ENCODE measurements at regions not wholly inside any gene's neighbourhood (a gene's known extent, or its start where the extent isn't known, plus 50 kb on each side); places are given as distances from the start of the nearest gene placed in this dataset.
"Not testable (repeated sequence)": the region's sequence is repeated elsewhere in the genome, so short reads cannot be mapped to it uniquely, and the experiment has no call there.

DNA sequence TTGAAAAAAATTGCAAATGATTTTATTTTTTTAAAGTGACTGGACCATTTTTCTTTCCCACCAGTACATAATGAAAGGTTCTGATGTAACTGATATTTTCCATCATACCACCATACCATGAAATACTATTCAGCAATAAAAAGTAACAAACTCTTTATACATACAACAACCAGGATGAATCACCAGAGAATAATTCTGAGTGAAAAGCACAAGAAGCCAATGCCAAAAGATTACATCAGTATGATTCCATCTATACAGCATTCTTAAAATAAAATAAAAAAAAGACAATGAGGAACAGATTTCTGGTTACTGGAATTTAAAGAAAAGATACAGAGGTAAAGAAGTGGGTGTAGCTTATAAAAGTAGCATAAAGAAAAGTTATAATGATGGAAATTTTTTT is 423.7 kb upstream of the ST8SIA4 start:
- DNase-seq: no peak

GRCh38 chr5:101316401-101316800 is 413.3 kb upstream of the ST8SIA4 start:
- not testable (repeated sequence) for DNase-seq

DNA sequence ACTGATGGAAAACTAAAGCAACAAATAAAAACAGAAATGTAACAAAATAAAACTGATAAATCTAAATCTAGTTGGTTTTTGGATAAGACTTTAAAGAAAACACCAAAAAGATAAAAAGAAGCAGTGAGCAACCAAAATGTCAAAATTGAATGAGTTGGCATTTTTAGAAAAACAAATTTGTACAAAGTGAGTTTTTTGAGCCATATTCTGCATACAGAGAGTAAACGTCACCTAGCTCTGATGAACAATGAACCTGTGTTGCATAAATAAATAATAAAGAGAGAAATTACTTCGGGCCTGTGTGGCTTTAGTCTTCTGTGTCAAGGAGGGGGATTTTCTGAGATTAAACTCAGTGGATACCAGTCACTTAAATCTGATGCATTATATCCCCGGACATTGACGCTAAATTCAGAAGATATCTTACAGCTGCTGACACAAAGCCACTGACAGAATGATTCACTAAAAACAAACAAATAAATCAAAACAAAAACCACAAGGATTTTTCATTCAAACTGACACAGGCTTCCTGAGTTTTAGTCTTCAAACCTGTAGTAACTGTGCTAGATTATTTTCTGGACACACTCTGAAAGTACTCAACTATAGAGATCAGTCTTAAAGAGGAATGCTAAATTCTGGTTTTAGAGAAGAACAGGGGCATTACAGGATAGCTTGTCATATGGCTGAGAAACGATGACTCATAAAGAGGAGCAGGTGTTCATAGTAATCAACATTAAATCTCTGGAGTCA is 403.5 kb upstream of the ST8SIA4 start:
- no peak for DNase-seq

GRCh38 chr5:101296477-101296876 is 393.4 kb upstream of the ST8SIA4 start:
- DNase-seq: no peak

GRCh38 chr5:101292199-101292598 is 389.1 kb upstream of the ST8SIA4 start:
- DNase-seq: no peak

- not testable (repeated sequence) for DNase-seq
Observed at GRCh38 chr5:101290761-101291160, 387.7 kb upstream of the ST8SIA4 start.

DNA sequence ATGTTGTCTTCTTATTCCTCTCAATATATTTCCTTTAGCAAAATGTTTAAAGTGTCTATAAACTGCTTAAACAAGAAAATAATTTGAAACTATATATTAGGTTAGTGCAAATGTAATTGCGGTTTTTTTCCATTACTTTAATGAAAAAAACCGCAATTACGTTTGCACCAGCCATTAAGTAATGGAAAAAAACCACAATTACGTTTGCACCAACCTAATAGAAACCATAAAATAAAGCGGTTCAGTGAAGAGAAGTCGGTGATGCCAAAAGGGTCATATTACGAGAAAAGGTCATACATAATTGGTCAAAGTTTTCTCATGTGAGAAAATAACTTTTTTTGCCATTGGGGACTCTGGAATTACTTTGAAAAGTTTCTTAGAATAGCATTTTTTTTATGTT is 385.6 kb upstream of the ST8SIA4 start:
- no peak for DNase-seq

GRCh38 chr5:101284736-101285375 is 381.8 kb upstream of the ST8SIA4 start:
- DNase-seq: no peak

GRCh38 chr5:101283938-101284337 is 380.9 kb upstream of the ST8SIA4 start:
- DNase-seq: not testable (repeated sequence)

GRCh38 chr5:101278917-101279316 is 375.8 kb upstream of the ST8SIA4 start:
- DNase-seq: no peak

DNA sequence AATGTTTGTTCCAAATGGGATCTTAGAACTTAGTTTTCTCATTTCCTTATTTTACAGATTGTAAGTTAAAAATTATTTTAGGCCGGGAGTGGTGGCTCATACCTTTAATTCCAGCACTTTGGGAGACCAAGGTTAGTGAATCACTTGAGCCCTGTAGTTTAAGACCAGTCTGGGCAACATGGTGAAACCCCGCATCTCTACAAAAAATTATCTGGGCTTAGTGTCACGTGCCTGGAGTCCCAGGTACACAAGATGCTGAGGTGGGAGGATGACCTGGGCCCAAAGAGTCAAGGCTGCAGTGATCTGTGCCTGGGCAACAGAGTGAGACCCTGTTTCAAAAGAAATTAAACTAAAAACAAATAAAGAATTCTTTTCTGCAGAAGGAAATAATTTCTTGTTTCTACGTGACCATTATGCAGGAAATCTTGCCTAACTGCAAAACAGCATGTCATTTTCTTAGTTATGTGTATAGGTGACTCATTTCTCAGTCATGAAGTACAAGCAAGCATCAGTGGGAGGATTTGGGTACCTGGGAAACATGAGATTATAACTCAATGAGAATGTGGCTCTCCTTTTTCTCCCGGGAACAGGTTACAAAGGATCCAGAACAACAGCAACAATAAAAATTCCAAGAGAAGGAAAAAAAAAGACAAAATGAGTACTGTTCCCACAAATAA is 375.1 kb upstream of the ST8SIA4 start:
- no peak for DNase-seq

DNA sequence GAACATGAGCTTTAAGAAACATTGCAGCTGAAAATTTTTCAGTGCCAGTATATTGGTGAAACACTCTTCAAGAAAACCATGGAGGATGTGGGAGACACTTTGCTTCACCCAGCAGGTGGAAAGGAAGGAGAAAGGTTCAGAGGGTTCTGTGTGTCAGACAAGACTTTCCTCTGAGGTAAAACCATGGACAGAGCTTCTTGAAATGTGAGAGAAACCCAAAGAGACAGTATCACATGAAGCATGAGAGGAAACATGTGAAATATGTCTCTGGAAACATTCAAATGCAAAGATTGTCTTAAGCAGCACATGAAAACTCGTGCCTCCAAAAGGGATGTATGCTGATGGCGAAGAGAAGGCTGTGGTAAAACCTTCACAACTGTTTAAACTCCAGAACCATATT is 368.9 kb upstream of the ST8SIA4 start:
- no peak for DNase-seq

GRCh38 chr5:101271416-101271815 is 368.3 kb upstream of the ST8SIA4 start:
- no peak for DNase-seq

DNA sequence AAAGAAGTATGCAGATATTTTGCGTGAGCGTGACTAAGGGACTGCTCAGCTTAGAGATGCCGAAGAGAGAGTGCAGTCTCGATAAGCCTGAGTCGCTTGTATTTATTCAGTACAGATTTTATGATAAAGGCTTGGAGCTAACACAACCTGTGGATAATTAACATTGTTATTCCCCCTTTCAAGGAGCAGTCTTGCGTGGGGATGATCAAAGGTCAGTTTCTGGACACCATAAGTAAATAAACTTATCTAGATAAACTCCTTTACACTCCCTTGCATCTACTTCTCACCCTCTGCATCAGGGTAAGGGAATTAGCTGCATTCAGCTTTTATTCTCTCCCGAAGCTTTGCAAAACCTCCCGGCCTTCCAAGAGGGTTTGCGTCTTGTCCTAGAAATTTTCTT is 357.8 kb upstream of the ST8SIA4 start:
- DNase-seq: no peak

DNA sequence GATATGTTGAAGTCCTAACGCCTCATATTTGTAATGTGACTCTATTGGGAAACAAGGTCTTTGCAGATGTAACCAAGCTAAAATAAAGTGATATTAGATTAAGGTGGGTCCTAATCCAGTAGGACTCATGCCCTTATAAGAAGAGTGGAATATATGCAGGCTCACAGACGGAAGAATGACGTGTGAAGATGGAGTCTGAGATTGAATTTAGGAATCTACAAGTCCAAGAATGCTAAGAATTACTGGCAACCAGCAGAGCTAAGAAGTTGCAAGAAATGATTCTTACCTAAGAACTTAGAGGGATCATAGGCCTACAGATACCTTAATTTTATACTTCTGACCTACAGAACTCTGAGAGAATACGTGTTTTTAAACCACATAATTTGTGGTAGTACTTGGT is 350.0 kb upstream of the ST8SIA4 start:
- no peak for DNase-seq

GRCh38 chr5:101244621-101245020 is 341.5 kb upstream of the ST8SIA4 start:
- no peak for DNase-seq

GRCh38 chr5:101212942-101213514 is 309.9 kb upstream of the ST8SIA4 start:
- no peak for DNase-seq

DNA sequence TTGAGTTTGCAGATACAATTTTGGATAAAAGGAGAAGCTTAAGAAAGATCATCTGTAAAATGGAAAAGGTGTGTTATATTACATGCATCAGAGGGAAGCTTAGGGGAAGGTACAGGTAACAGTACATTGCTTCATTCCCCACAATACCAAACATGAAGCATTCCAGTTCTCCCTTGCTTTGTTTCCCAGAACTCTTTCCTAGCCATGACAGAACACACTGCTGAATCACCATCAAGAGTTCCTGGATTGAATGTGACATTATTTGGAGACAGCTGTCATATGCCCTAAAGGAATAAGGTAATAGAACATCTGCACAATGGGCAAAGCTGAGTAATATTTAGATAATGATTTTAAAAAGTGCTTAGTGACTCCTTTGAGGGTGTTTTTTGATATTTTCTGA is 303.5 kb upstream of the ST8SIA4 start:
- DNase-seq: no peak

GRCh38 chr5:101205065-101205464 is 302.0 kb upstream of the ST8SIA4 start:
- not testable (repeated sequence) for DNase-seq

GRCh38 chr5:101180365-101180764 is 277.3 kb upstream of the ST8SIA4 start:
- not testable (repeated sequence) for DNase-seq

DNA sequence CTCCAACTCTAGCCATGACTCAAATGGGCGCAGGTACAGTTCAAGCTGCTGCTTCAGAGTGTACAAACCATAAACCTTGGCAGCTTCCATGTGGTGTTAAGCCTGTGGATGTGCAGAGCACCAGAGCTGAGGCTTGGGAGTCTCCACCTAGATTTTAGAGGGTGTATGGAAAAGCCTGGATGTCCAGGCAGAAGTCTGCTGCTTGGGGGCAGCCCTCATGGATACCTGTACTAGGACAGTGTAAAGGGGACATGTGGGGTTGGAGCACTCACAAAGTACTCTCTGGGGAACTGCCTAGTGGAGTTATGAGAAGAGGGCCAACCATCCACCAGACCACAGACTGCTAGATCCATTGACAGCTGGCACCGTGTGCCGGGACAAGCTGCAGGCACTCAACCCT is 273.5 kb upstream of the ST8SIA4 start:
- DNase-seq: no peak

DNA sequence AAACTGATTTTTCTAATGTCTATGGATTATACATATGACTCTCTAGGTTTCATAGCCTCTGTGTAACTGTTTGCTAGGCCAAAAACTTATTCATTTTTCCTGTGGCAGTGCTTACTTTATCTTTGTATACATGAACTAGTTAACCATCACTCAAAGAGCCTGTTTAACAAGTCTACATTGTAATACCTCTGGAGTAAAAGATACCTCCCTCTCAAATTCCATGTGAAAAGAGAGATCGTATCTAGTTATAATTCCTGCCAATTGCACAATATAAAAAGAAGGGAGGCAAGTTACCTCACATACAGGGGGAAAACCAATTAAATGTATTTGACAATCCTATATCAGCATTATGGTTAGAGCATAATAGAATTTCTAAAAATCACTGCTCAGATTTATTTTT is 271.9 kb upstream of the ST8SIA4 start:
- DNase-seq: no peak

GRCh38 chr5:101163088-101163487 is 260.0 kb upstream of the ST8SIA4 start:
- no peak for DNase-seq

DNA sequence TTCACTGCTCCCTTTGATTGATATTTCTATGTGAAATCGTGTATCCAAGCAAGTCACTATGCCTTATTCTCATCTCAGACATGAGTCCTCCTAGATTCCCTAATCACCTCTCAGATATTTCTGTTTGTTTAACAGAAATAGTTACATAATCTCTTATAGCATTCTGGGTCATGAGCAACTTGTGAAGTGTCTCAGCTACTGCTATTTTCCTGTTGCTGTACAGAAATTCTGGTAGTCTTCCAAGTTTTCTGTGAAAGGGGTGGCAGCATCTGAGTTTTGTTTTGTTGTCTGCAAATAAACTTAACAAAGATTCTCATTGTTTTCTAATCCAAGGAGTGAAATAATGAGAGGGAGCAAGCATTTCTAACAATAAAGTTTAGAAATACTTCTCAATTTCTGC is 256.9 kb upstream of the ST8SIA4 start:
- DNase-seq: no peak

Measured in NCI-H526 (cell line).